Head of caudate nucleus (tissue), 42 donors: ENCODE measurements at regions not wholly inside any gene's neighbourhood (a gene's known extent, or its start where the extent isn't known, plus 50 kb on each side); places are given as distances from the start of the nearest gene placed in this dataset.
"Not testable (repeated sequence)": the region's sequence is repeated elsewhere in the genome, so short reads cannot be mapped to it uniquely, and the experiment has no call there.

Experiments used
- DNase-seq, 42 donors: peaks; one replicate each; pipeline versions ENCODE4 v3.0.0 to v3.0.0-alpha.2; 2020 to 2021; ENCODE audit warnings: mixed read lengths in 7 of 42
- intact Hi-C: fragments of 100-400 bp; cut with DNase I; formaldehyde crosslinking; loops from one replicate; pipeline ENCODE4 v1.15.0; 2022

DNA sequence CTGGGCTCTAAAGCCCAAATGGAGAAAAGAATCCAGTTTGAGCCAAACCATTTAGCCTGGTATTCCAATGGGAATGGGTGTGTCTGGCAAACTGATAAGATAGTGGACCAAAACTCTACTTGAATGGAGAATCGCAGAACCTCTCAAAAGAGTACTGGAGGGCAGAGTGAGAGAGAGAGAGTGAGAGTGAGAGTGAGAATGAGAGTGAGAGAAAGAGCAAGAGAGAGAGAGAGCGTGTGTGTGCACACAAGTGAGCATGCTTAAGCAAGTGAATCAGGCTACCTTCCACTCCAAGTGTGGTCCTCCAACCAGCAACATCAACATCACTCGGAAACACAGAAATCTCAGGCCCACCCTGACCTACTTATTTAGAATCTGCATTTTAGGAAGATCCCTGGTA, 58.8 kb downstream of the UQCRFS1 start:
- intact Hi-C loops: no loop called here
- DNase-seq: no peak

DNA sequence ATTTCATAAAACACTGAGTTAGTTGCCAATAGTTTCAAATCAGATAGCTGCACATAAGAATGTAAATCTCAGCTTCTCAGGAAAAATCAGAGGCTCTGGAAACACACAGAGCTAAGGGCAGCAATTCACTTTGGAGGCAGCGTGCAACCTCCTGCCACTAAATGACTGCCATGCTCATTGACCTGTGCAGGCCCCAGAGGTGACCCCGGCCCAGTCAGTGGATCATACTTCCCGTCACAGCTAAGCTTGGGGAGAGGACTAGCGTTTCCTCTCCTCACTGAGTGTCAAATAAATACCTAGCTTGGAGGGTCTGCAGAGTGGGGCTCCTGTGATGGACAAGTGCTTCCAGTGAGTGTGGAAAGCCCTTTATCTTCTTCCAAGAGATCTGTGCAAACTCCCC, 67.2 kb downstream of the UQCRFS1 start:
- intact Hi-C loops: no loop called here
- DNase-seq: no peak

DNA sequence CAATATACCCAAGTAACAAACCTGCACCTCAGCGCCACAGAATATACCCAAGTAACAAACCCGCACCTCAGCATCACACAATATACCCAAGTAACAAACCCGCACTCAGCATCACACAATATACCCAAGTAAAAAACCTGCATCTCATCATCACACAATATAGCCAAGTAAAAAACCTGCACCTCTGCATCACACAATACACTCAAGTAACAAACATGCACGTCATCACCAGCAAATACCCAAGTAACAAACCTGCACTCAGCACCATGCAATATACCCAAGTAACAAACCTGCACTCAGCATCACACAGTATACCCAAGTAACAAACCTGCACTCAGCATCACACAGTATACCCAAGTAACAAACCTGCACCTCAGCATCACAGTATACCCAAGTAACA, 69.8 kb downstream of the UQCRFS1 start:
- DNase-seq: no peak

GRCh38 chr19:29139227-29139626, 73.7 kb downstream of the UQCRFS1 start:
- DNase-seq: no peak
- intact Hi-C loops: no loop called here

More for the DNA sequence above, 69.8 kb downstream of the UQCRFS1 start:
- intact Hi-C loops: no loop called here

DNA sequence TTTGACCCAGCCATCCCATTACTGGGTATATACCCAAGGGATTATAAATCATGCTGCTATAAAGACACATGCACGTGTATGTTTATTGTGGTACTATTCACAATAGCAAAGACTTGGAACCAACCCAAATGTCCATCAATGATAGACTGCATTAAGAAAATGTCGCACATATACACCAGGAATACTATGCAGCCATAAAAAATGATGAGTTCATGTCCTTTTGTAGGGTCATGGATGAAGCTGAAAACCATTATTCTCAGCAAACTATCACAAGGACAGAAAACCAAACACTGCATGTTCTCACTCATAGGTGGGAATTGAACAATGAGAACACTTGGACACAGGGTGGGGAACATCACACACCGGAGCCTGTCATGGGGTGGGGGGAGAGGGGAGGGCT, 74.7 kb downstream of the UQCRFS1 start:
- DNase-seq, intact Hi-C loops: not testable (repeated sequence)

DNA sequence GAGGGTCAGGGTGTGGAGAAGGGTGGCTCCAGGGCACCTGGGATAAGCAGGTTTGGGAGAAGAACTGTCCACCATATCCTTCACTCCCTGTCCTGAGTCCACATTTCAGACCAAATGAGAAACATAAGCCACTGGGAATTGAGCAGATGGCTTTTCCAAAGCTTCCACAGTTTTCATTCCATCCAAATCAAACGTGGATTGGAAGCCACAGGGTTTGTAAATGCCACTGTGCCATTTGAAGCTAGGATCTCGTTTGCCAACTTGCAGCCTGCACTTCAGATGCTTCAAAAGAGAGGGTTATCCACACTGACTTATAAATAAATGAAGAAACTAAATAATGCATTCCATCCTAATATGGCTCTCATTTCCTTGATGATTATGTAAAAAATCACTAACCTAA, 81.5 kb downstream of the UQCRFS1 start:
- DNase-seq: no peak

DNA sequence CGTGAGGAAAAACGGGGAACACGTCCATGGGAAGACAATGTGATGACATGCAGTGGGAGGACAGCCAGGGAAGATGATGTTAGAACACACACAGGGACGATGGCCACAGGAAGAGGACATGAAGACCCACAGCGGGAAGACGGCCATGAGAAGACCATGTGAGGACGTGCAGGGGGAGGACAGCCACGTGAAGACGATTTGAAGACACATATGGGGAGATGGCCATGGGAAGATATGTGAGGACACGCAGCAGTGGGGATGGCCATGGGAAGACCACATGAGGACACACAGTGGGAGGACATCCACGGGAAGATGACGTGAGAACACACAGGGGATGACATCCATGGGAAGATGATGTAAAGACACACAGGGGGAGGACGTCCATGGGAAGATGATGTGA, 83.8 kb downstream of the UQCRFS1 start:
- intact Hi-C loops: no loop called here
- no peak for DNase-seq

More for the DNA sequence above, 81.5 kb downstream of the UQCRFS1 start:
- intact Hi-C loops: no loop called here

DNA sequence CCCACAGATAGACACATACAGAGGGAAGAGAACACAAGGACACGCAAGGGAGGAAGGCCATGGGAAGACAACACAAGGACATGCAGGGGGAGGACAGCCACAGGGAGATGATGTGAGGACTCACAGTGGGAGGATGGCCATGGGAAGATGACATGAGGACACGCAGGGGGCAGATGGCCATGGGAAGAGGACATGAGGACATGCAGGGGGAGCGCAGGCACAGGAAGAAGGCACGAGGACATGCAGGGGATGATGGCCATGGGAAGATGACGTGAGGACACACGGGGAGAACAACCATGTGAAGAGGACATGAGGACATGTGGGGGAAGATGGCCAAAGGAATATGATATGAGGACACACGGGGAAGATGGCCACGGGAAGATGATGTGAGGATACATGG, 84.7 kb downstream of the UQCRFS1 start:
- DNase-seq: no peak
- intact Hi-C loops: no loop called here

DNA sequence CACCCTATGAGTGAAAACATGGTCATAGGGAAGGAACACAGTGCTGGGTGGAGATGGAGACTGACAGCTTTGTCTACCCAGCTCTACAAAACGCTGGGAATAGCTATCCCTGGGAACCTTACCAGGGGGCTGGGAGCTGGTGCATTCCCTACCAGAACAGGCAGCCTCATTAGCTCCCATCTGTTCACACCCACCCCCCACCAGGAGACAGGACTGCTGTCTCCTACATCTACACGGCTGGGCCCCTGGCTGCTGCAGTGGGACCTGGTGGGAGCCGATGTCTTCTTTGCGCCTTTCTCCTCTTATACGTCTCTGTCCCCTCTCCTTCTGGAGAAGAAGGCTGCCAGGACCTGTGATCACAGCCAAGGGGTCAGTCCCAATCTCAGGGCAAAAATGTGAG, 90.8 kb downstream of the UQCRFS1 start:
- DNase-seq: no peak
- intact Hi-C loops: no loop called here

- intact Hi-C loops: no loop called here
- peak in 23 of 42 donors; percentile 2 to 50 (median 24) for DNase-seq
Observed at GRCh38 chr19:29121684-29122083, 91.3 kb downstream of the UQCRFS1 start.

DNA sequence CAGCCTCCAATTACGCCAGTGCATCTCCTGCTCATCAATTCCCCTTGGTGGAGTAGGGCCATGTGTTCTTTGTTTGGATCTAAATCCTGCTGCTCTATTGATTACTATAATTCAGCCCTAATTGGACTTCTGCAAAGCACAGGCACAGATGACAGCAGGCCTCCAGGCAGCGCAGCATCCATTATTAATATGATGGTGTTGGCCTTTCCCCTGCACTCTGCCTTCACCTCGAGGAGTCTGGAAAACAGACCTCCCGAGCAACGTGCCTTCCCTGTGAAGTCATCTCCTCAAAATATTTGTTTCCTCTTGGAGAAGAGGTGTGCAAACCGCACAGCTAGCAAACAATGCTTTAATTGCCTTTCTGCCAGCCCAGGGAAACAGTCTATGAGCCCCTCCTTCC, 92.5 kb downstream of the UQCRFS1 start:
- DNase-seq: no peak

DNA sequence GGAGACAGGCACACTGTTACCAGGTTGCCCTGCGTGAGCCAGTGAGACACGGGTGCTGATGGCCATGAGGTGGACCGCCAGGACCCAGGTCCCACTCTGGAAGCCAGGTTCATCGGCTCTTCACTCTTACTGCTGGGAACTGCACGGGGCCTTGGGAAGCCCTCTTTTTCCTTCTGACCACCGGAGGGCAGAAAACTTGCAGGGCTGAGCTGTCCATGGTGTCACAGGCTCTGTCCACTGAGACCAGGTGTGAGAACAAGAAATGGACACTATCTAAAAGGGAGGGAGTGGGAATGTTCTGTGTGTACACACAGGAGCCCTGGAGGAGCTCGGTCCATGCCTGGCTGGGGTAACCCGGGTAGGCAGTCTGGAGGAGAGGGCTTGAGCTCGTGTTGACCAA, 93.4 kb downstream of the UQCRFS1 start:
- intact Hi-C loops: no loop called here
- peak in 1 of 42 donors; percentile 4 for DNase-seq

More for the DNA sequence above, 92.5 kb downstream of the UQCRFS1 start:
- intact Hi-C loops: no loop called here

DNA sequence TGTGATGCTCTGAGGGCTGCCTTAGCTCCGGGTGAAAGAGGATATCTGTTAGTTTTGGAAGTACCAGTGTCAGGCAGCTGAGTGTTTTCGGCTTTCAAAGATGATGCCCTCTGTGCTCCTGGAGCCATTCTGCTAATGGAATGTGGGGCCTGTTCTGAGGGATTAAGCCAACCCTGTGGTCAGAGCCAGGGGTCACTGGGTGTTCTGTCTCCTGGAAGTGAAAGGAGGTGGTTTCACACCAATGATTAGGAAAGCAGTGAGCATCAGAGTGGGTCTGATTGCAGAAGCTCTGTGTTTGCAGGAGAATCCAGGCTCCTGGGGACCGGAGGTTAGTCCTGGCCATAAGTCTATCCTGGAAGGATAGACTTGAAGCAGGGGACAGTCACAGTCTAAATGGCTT, 94.6 kb downstream of the UQCRFS1 start:
- intact Hi-C loops: no loop called here
- DNase-seq: no peak

DNA sequence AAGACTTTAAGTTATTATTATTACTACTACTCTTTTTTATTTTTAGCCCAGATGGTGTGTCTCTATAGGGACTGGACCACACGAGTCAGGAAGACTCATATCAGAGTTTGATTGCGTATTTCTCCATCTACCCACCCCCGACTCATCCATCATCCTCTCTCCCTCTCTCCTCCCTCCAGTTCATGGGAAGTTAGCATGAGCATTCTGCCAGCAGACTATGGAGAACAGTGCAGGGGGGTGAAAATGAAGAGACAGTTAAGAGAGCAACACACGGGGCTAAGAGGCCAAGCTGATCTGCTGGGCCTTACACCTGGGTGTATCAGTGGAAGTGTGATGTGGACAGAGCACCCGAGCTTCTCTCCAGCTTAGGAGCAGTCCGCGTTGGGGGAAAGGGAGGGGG, 95.0 kb downstream of the UQCRFS1 start:
- intact Hi-C loops: no loop called here
- no peak for DNase-seq

DNA sequence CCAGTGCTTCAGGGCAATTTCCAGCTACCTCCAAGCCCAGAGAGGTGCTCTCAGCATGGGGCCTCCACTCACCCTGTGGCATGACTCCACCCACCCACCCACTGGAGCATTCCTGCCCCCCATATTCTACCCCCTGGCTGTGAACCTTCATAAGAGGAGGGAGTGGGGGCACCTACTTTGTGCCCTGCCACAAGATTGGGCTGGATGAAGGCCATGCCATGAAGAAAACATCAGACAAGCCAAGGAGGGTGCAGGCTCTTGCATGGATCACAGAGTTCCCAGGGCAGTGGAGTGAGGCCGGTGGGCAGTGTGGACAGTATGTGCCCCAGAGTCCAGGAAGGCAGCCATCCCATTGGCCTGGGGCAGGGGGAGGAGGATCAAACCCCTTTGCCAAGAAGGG, 97.8 kb downstream of the UQCRFS1 start:
- intact Hi-C loops: no loop called here
- no peak for DNase-seq

GRCh38 chr19:29113838-29114237, 99.1 kb downstream of the UQCRFS1 start:
- intact Hi-C loops: no loop called here
- no peak for DNase-seq

DNA sequence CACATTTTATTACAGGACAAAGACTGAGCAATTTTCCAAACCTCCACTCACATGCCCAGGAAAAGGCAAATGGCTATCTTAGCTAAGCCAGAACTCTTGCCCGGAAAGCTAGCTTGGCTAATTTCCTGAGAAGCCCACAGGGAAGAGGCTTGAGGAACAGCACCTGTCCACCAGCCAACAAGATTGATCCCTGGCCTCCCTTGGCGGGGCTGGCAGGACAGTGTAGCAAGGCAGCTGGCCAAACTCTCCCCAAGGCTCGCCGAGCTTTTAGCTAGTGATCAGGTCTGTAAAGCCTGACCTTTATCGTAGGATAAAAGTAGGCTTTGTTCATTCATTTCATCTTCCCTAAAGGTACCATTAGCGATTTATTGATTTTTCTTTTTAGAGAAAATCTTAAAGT, 101.4 kb downstream of the UQCRFS1 start:
- intact Hi-C loops: no loop called here
- DNase-seq: no peak

DNA sequence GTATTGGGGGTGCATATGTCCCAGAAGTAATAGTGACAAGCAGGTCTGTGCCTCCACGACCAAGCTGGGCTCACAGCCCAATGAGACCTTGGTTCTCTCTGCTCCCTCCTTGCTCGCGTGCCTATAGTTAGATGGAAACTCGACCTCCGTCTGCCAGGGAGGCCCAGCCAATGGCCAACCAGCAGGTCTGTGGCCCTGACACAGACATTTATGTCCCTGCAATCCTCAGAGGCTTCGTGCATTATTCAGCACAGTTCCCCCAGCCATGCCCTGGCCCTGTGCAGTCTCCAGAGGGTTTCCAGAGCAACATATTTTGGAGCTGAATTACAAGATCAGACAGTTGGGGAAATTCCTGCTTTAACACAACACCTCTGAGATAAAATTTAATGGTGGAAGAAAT, 105.1 kb downstream of the UQCRFS1 start:
- DNase-seq: no peak
- intact Hi-C loops: no loop called here

DNA sequence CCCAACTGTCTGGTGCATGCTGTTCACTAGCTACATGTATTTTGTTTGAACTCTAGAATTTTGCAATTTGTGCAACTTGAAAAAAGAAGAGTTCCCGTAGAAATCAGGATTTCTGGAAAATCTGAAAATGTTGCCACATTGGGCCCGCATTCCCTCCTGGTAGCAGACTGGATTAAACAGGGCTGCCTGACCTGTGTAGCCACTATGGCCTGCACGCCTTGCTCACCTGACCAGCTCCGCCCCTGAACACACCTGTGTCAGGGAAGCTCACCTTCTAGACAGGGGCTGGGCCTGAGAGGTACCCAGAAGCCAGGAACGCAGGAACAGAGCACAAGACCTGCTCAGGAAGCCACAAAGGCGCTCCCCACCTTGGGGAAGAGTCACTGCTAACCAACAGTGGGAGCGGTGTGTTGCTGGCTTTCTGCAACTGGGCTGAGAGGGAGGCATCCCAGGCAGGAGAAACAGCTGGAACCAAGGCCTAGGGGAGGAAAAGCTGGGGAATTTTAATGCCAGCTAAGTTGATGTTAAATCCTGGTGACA, 106.5 kb downstream of the UQCRFS1 start:
- no peak for DNase-seq

DNA sequence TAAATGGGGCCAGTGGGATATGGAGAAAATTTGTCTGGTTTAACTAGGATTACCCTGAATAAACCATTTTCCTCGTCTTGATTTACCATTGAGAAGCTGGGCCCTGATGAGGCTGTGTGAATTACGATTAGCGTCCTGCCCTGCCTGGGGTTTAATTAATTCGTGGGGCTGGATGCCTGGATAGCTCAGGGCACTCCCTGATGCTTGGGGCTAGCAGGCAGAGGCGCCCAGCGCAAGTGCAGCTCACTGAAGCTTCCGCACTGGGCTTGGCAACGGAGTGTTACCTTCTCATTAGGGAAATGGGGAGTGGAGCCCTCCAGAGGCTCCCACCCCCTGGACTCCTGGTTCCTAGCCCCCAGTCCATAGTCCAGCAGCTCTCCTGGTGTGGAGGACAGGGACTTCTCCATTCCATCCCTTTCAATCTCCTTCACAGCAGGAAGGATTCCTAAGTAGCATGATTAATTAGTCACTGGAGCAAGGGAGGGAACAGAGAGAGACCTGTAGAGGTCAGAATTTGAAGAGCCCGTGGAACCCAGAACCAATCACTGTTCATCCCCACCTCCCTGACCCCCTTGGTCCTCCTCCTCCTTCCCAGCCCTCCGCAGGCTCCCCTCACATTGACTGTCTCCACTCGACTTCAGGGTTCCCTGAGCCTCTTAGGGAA, 107.2 kb downstream of the UQCRFS1 start:
- no peak for DNase-seq
- intact Hi-C loops: no loop called here

More for the DNA sequence above, 106.5 kb downstream of the UQCRFS1 start:
- intact Hi-C loops: no loop called here

DNA sequence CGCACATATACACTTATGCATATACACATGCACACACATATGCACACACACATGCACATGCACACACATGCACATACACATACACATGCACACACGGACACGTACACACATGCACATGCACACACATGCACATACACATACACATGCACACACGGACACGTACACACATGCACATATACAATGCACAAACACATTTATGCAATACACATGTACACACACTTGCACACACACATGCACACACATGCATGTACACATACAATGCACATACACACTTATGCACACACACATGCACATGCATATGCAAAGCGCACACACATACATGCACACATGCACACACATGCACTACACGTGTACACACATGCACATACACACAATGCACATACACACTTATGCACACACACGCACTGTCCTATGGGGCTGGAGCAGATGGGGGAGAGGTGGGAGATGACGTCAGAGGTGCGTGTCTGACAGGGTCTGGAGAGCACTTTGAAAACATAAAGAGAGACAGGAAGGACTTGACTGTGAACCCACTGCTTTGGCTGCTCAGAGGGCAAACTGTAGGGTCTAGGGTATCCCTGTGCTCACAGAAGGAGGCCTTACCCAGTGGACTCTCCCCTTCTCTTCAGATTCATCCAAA, 108.2 kb downstream of the UQCRFS1 start:
- intact Hi-C loops: no loop called here

More for the DNA sequence above, 108.2 kb downstream of the UQCRFS1 start:
- DNase-seq: no peak
